ENCODE measurements at regions not wholly inside any gene's neighbourhood (a gene's known extent, or its start where the extent isn't known, plus 50 kb on each side); places are given as distances from the start of the nearest gene placed in this dataset.

DNA sequence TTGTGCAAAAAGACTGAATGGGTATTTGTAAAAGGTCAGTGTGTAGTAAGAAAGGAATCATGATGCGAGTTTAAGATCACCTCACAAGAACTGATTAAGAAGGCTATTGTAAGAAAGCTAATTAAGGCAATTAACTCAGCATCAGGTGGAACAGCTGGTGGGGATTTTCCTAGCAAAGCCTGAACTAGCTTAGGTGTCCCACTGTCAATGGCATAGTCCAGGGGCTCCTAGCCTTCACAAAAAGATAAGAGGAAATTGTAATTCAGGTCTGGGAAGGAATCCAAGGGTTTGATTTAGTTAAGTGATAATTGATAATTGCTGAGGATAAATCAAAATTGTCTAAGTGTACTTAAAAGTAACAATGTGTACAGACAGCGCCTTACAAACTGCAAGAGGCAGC lies 901.6 kb downstream of the TUSC7 start:
- no peak for ATAC-seq (ENCODE audit: low read depth)
- Mint-ChIP-seq H3K4me3 (no peak overlapping the region), H3K9me3 (no peaks in the 10 kb centered on the region), H3K36me3 (ENCODE audit: low read depth) (no peaks in the 10 kb centered on the region), H3K27ac (no peak overlapping the region), H3K4me1 (no peaks in the 10 kb centered on the region), H3K27me3 (no peaks in the 10 kb centered on the region)
- POLR2A ChIA-PET = no interaction called here
- TF ChIP-seq, protein P1, sequence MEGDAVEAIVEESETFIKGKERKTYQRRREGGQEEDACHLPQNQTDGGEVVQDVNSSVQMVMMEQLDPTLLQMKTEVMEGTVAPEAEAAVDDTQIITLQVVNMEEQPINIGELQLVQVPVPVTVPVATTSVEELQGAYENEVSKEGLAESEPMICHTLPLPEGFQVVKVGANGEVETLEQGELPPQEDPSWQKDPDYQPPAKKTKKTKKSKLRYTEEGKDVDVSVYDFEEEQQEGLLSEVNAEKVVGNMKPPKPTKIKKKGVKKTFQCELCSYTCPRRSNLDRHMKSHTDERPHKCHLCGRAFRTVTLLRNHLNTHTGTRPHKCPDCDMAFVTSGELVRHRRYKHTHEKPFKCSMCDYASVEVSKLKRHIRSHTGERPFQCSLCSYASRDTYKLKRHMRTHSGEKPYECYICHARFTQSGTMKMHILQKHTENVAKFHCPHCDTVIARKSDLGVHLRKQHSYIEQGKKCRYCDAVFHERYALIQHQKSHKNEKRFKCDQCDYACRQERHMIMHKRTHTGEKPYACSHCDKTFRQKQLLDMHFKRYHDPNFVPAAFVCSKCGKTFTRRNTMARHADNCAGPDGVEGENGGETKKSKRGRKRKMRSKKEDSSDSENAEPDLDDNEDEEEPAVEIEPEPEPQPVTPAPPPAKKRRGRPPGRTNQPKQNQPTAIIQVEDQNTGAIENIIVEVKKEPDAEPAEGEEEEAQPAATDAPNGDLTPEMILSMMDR (IDR thresholded peaks at IDR 0.05) = no peak
- DNase-seq = no peak
- CTCF ChIA-PET = no interaction called here
- intact Hi-C loops (cut with micrococcal nuclease) = no loop called here

DNA sequence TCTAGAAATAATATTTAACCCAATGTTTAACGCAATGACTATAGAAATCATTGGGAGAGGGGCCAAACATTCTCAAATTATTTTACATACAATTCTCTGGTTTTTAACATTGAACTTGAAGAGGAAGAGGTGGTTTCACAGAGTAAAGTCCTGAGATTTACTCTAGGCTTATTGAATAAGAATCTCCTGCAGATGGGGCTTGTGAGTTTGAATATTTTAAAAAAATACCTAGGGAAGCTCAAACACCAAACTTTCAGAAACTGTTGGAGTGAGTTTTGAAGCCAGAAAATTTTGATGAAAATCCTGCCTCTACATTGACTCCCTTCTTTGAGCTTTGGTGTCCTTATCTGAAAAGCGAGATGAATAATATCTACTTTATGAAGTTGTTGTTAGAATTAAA lies 906.6 kb downstream of the TUSC7 start:
- no peak overlapping the region for H3K27ac Mint-ChIP-seq
- intact Hi-C loops (cut with micrococcal nuclease) = no loop called here

GRCh38 chr3:117617906-117618305 lies 908.3 kb downstream of the TUSC7 start:
- no peak for ATAC-seq (ENCODE audit: low read depth)
- H3K4me1 Mint-ChIP-seq = no peaks in the 10 kb centered on the region
- ChIA-PET POLR2A (no interaction called here), CTCF (no interaction called here)
- no peak for DNase-seq
- H3K4me3 Mint-ChIP-seq = no peak overlapping the region
- H3K27ac Mint-ChIP-seq = no peak overlapping the region
- H3K27me3 Mint-ChIP-seq = no peaks in the 10 kb centered on the region
- TF ChIP-seq, protein P1 (IDR thresholded peaks at IDR 0.05) = no peak
- H3K36me3 Mint-ChIP-seq (ENCODE audit: low read depth) = no peaks in the 10 kb centered on the region
- no peaks in the 10 kb centered on the region for H3K9me3 Mint-ChIP-seq
- intact Hi-C loops (cut with micrococcal nuclease) = no loop called here

More for the DNA sequence above, 906.6 kb downstream of the TUSC7 start:
- ChIA-PET POLR2A (no interaction called here), CTCF (no interaction called here)
- Mint-ChIP-seq H3K4me3 (no peak overlapping the region), H3K36me3 (ENCODE audit: low read depth) (no peaks in the 10 kb centered on the region), H3K9me3 (no peaks in the 10 kb centered on the region), H3K4me1 (no peaks in the 10 kb centered on the region), H3K27me3 (no peaks in the 10 kb centered on the region)
- ATAC-seq (ENCODE audit: low read depth) = no peak
- TF ChIP-seq, protein P1 (IDR thresholded peaks at IDR 0.05) = no peak
- DNase-seq = no peak

DNA sequence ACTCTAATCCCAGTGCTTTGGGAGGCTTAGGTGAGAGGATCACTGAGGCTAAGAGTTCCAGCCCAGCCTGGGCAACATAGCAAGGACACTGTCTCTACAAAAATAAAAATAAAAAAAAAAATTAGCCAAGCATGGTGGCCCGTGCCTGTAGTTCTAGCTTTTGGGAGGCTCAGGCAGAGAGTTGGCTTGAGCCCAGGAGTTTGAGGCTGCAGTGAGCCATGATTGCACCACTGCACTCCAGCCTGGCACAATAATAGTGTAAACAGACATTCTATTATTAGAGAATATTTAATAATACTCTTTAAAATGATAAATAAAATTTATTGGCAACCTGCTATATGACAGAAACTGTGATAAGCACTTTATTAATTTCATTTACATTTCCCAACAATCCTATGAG lies 908.9 kb downstream of the TUSC7 start:
- ChIA-PET POLR2A (no interaction called here), CTCF (no interaction called here)
- no peak for DNase-seq
- TF ChIP-seq, protein P1 (IDR thresholded peaks at IDR 0.05) = no peak
- Mint-ChIP-seq H3K27ac (no peak overlapping the region), H3K27me3 (no peaks in the 10 kb centered on the region), H3K9me3 (no peaks in the 10 kb centered on the region), H3K36me3 (ENCODE audit: low read depth) (no peaks in the 10 kb centered on the region), H3K4me3 (no peak overlapping the region), H3K4me1 (no peaks in the 10 kb centered on the region)
- intact Hi-C loops (cut with micrococcal nuclease) = no loop called here
- ATAC-seq (ENCODE audit: low read depth) = no peak

DNA sequence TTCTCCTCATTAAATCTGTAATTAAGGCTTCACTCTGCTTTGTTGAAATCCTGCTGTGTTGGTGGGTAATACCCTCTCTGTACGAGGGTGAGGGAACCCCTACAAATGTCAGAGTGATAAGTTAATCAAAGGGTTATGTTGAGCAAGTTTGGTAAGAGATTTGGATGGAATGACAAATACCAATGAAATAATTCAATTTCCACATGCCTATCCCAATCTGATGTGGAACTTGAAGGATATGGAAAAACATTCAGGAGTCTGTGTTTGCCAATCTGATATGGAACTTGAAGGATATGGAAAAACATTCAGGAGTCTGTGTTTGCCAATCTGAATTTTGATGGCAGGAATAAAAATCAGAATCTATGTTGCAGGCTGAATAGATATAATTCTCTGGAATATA lies 910.2 kb downstream of the TUSC7 start:
- ChIA-PET CTCF (no interaction called here), POLR2A (no interaction called here)
- H3K27ac Mint-ChIP-seq = no peak overlapping the region
- no peaks in the 10 kb centered on the region for H3K27me3 Mint-ChIP-seq
- intact Hi-C loops (cut with micrococcal nuclease) = no loop called here
- H3K4me1 Mint-ChIP-seq = no peaks in the 10 kb centered on the region
- ATAC-seq (ENCODE audit: low read depth) = no peak
- DNase-seq = no peak
- H3K4me3 Mint-ChIP-seq = no peak overlapping the region
- H3K36me3 Mint-ChIP-seq (ENCODE audit: low read depth) = no peaks in the 10 kb centered on the region
- TF ChIP-seq, protein P1 (IDR thresholded peaks at IDR 0.05) = no peak
- no peaks in the 10 kb centered on the region for H3K9me3 Mint-ChIP-seq
